HepG2 (cell line): ENCODE measurements at regions not wholly inside any gene's neighbourhood (a gene's known extent, or its start where the extent isn't known, plus 50 kb on each side); places are given as distances from the start of the nearest gene placed in this dataset.

Experiments used
- ATAC-seq: fragments of 200-7000 bp; cut with Tn5 transposase; 3 replicates; pipeline ENCODE4 v1.9.1; 2020; ENCODE audit warnings: mild to moderate bottlenecking, moderate library complexity
- BruUV-seq: library from RNA; stranded (reverse); fragments of 400-500 nt; replicated peaks from 2 replicates; lab custom pipeline; 2021; lab: Mats Ljungman, UMichigan
- CTCF ChIA-PET: fragments of 300-600 bp; formaldehyde crosslinking; extraction: SDS; loops from one replicate; lab custom pipeline; 2021; ENCODE audit warnings: low total read pairs, inconsistent platforms, low intra/inter-chr PET ratio; lab: Yijun Ruan, JAX
- POLR2A ChIA-PET: fragments of 350-600 bp; sonication (Branson Sonifier 250); formaldehyde crosslinking; loops from one replicate; lab custom pipeline; 2020; ENCODE audit warnings: antibody characterized with exemption, inconsistent platforms; lab: Yijun Ruan, JAX
- DNase-seq: peaks from one replicate; pipeline ENCODE4 v3.0.0-alpha.2; 2015; ENCODE audit warnings: low spot score
- FAIRE-seq: peaks from 3 replicates; lab custom pipeline; 2011; peaks lifted over from hg19 to GRCh38; lab: Jason Lieb, UNC
- H2AFZ ChIP-seq: one replicate; pipeline ENCODE4 v1.6.1; 2011; ENCODE audit warnings: low read length, inconsistent platforms
- H3K27ac ChIP-seq: fragments of 300-600 bp; 3 replicates; pipeline ENCODE4 v1.8.0; 2011; ENCODE audit warnings: mixed run types, mild to moderate bottlenecking, mixed read lengths, low read length, inconsistent platforms; ENCODE audit not compliant: insufficient read depth; ENCODE audit errors: extremely low read length
- H3K27me3 ChIP-seq, 2 experiments: fragments of 200-600 bp in 1 of 2; 2 replicates in 1 of 2; 3 replicates in 1 of 2; pipeline versions ENCODE4 v1.6.0 to v1.8.0; 2011; ENCODE audit warnings: low read length in 2 of 2, mild to moderate bottlenecking in 2 of 2, moderate library complexity in 2 of 2, inconsistent platforms in 1 of 2; ENCODE audit not compliant: insufficient read depth in 2 of 2, control insufficient read depth in 1 of 2
- H3K36me3 ChIP-seq, 2 experiments: fragments of 200-600 bp in 1 of 2; replicated peaks in 1 of 2; 2 replicates in 1 of 2; 3 replicates in 1 of 2; pipeline versions ENCODE4 v1.5.1 to v1.8.0; 2011; ENCODE audit warnings: low read length in 2 of 2, inconsistent platforms in 1 of 2; ENCODE audit not compliant: insufficient read depth in 2 of 2, control insufficient read depth in 1 of 2
- H3K4me1 ChIP-seq: 2 replicates; pipeline ENCODE4 v1.5.1; 2012; ENCODE audit warnings: low read length, inconsistent platforms; ENCODE audit not compliant: insufficient read depth
- H3K4me2 ChIP-seq: 2 replicates; pipeline ENCODE4 v1.6.0; 2011; ENCODE audit warnings: low read depth, low read length, inconsistent platforms
- H3K4me3 ChIP-seq, 3 experiments: fragments of 200-600 bp in 1 of 3; sonication (generic), shearing (Covaris generic) in 1 of 3; replicated peaks in 1 of 3; 2 replicates each; pipeline ENCODE4 v1.5.1; 2011 to 2016; ENCODE audit warnings: low read length in 3 of 3, inconsistent platforms in 2 of 3, low read depth in 2 of 3, mild to moderate bottlenecking in 2 of 3, control low read depth in 1 of 3, mixed read lengths in 1 of 3; ENCODE audit not compliant: insufficient read depth in 1 of 3
- H3K79me2 ChIP-seq: one replicate; pipeline ENCODE4 v1.6.1; 2011; ENCODE audit warnings: low read length, inconsistent platforms; ENCODE audit not compliant: insufficient read depth
- H3K9ac ChIP-seq: 2 replicates; pipeline ENCODE4 v1.6.0; 2011; ENCODE audit warnings: mild to moderate bottlenecking, low read depth, low read length, inconsistent platforms; ENCODE audit not compliant: insufficient read depth
- H3K9me3 ChIP-seq: 2 replicates; pipeline ENCODE4 v1.5.1; 2012; ENCODE audit warnings: mild to moderate bottlenecking, low read length
- H4K20me1 ChIP-seq: 2 replicates; pipeline ENCODE4 v1.6.0; 2011; ENCODE audit warnings: inconsistent platforms, mild to moderate bottlenecking, low read length, moderate library complexity; ENCODE audit not compliant: insufficient read depth
- ATF4 ChIP-seq, 2 experiments: fragments of 450-650 bp in 1 of 2; sonication (generic) in 1 of 2; formaldehyde crosslinking; IDR thresholded peaks; 2 replicates each; pipeline versions ENCODE4 v1.5.0 to v1.8.0; 2020 to 2022; ENCODE audit warnings: mild to moderate bottlenecking in 1 of 2, missing genetic modification reagents in 1 of 2
- DPF2 ChIP-seq: sonication (generic); formaldehyde crosslinking; IDR thresholded peaks from 2 replicates; pipeline ENCODE4 v1.4.0; 2020; ENCODE audit warnings: mild to moderate bottlenecking, low read depth, missing genetic modification reagents, borderline replicate concordance
- FOSL2 ChIP-seq: sonication (generic); formaldehyde crosslinking; IDR thresholded peaks from 2 replicates; pipeline ENCODE4 v1.4.0; 2020; ENCODE audit warnings: missing genetic modification reagents
- GABPA ChIP-seq, 2 experiments: IDR thresholded peaks; 2 replicates each; pipeline ENCODE4 v1.6.1; 2011 to 2016; ENCODE audit warnings: low read depth in 2 of 2, low read length in 1 of 2, missing biosample characterization in 1 of 2, missing genetic modification characterization in 1 of 2
- HDAC2 ChIP-seq: sonication (generic); formaldehyde crosslinking; IDR thresholded peaks from 2 replicates; pipeline ENCODE4 v1.4.0; 2020; ENCODE audit warnings: missing genetic modification reagents
- NBN ChIP-seq: fragments of 450-650 bp; conservative IDR thresholded peaks from 2 replicates; pipeline ENCODE4 v1.6.1; 2017
- NCOA1 ChIP-seq: sonication (generic); formaldehyde crosslinking; IDR thresholded peaks from 2 replicates; pipeline ENCODE4 v1.9.0; 2021; ENCODE audit warnings: missing genetic modification reagents
- PHF20 ChIP-seq: sonication (generic); formaldehyde crosslinking; IDR thresholded peaks from 2 replicates; pipeline ENCODE4 v1.5.0; 2020; ENCODE audit warnings: mild to moderate bottlenecking, missing genetic modification reagents
- SRSF9 ChIP-seq: fragments of 200-400 bp; formaldehyde crosslinking; IDR thresholded peaks from 2 replicates; pipeline ENCODE4 v1.6.1; 2018; ENCODE audit warnings: borderline replicate concordance, mild to moderate bottlenecking, low read depth, low read length; ENCODE audit not compliant: insufficient read depth, poor library complexity, severe bottlenecking
- ZBTB49 ChIP-seq: sonication (generic); formaldehyde crosslinking; IDR thresholded peaks from 2 replicates; pipeline ENCODE4 v1.4.0; 2020; ENCODE audit warnings: missing genetic modification reagents, borderline replicate concordance
- ZNF407 ChIP-seq: sonication (generic); formaldehyde crosslinking; IDR thresholded peaks from one replicate; pipeline ENCODE4 v1.5.1; 2020; ENCODE audit warnings: mild to moderate bottlenecking, missing genetic modification reagents; ENCODE audit errors: not compliant biosample characterization
- ZNF674 ChIP-seq: sonication (generic); formaldehyde crosslinking; IDR thresholded peaks from 2 replicates; pipeline ENCODE4 v1.5.0; 2020; ENCODE audit warnings: low read depth, mild to moderate bottlenecking, missing genetic modification reagents
- ZNF749 ChIP-seq: sonication (generic); formaldehyde crosslinking; IDR thresholded peaks from 2 replicates; pipeline ENCODE4 v1.8.0; 2022; ENCODE audit warnings: mild to moderate bottlenecking, missing genetic modification reagents, moderate library complexity, borderline replicate concordance
- ZNF766 ChIP-seq: sonication (generic); formaldehyde crosslinking; IDR thresholded peaks from 2 replicates; pipeline ENCODE4 v1.5.0; 2020; ENCODE audit warnings: missing genetic modification reagents, borderline replicate concordance
- WGBS: methylation state at CpG from one replicate; pipeline ENCODE4 v1.1.6; 2017; ENCODE audit warnings: low lambda C conversion rate; 5-methylcytosine and 5-hydroxymethylcytosine counted together
- in situ Hi-C: cut with HindIII; loops from 2 replicates; pipeline ENCODE4 v1.10.0; 2017; ENCODE audit warnings: low pct_unique_long_range_greater_than_20kb; ENCODE audit not compliant: extremely low pct_ligation_motif_present
- intact Hi-C: fragments of 100-400 bp; cut with micrococcal nuclease; formaldehyde crosslinking; loops from one replicate; pipeline ENCODE4 v1.10.0; 2022; ENCODE audit not compliant: unreplicated experiment

GRCh38 chr6:18676548-18676947 lies 289.4 kb downstream of the RNF144B start:
- Histone ChIP-seq H3K4me3 (no peak overlapping the region), H3K4me2 (no peak overlapping the region), H3K9ac (no peak overlapping the region), H3K36me3 (no peaks in the 10 kb centered on the region), H4K20me1 (no peaks in the 10 kb centered on the region), H2AFZ (no peak overlapping the region), H3K4me1 (no peaks in the 10 kb centered on the region), H3K79me2 (no peaks in the 10 kb centered on the region), H3K27me3 (no peaks in the 10 kb centered on the region), H3K27ac (no peak overlapping the region), H3K9me3 (peaks cover 15% of the 10 kb centered on the region; the same call in 1 of the 2 replicates)
- intact Hi-C loops (no loop called here), in situ Hi-C loops (no loop called here)
- no peak for DNase-seq
- POLR2A ChIA-PET, result no interaction called here
- CTCF ChIA-PET, result no interaction called here
- 11% methylated on average over 7 of the region's 7 CpGs for WGBS
- FAIRE-seq, result no peak
- BruUV-seq, result no TSS peak
- no peak for ATAC-seq
- no peak for TF ChIP-seq ZNF674 (CRISPR knock-in tag)
- TF ChIP-seq PHF20 (CRISPR knock-in tag), result no peak
- no peak for TF ChIP-seq ZNF407 (CRISPR knock-in tag)
- no peak for TF ChIP-seq DPF2 (CRISPR knock-in tag)
- no peak for TF ChIP-seq HDAC2
- TF ChIP-seq ZNF749 (CRISPR knock-in tag), result no peak
- no peak for TF ChIP-seq ZNF766
- no peak for TF ChIP-seq NCOA1 (CRISPR knock-in tag)
- TF ChIP-seq ZBTB49 (CRISPR knock-in tag), result no peak
- no peak for TF ChIP-seq GABPA (IDR thresholded peaks at IDR 0.05; ENCODE audit: low read depth, low read length)
- no peak for TF ChIP-seq GABPA (CRISPR knock-in tag; IDR thresholded peaks at IDR 0.05; ENCODE audit: low read depth)
- TF ChIP-seq SRSF9, result no peak
- TF ChIP-seq FOSL2 (CRISPR knock-in tag), result no peak
- TF ChIP-seq NBN, result no peak
- TF ChIP-seq ATF4 (CRISPR knock-in tag; IDR thresholded peaks at IDR 0.05), result no peak
